ENCODE measurements at regions not wholly inside any gene's neighbourhood (a gene's known extent, or its start where the extent isn't known, plus 50 kb on each side); places are given as distances from the start of the nearest gene placed in this dataset.
A peak's percentile ranks its signal among the peaks of the same experiment; 100 is the strongest.

GRCh38 chr17:77667478-77667877 is 291.0 kb upstream of the TNRC6C start:
- H3K27me3 ChIP-seq (ENCODE audit: insufficient read depth, low read depth), result no peaks in the 10 kb centered on the region
- H3K27ac ChIP-seq, result peak overlapping the region; percentile 82
- H3K36me3 ChIP-seq (ENCODE audit: insufficient read depth), result no peaks in the 10 kb centered on the region
- no peak; the same call in 1 of the 2 replicates for TF ChIP-seq CTCF (conservative IDR thresholded peaks at IDR 0.05; ENCODE audit: low read depth, low read length)
- peaks cover 36% of the 10 kb centered on the region for H3K4me1 ChIP-seq (ENCODE audit: low read depth, poor library complexity, severe bottlenecking)
- H3K4me3 ChIP-seq (IDR thresholded peaks at IDR 0.05; ENCODE audit: insufficient read depth, low read depth, low read length), result no peak overlapping the region
- H2AFZ ChIP-seq (ENCODE audit: low read depth), result peak overlapping the region; percentile 87
- peak overlapping the region; percentile 54 for H3K9ac ChIP-seq
- no peaks in the 10 kb centered on the region for H4K20me1 ChIP-seq (ENCODE audit: insufficient read depth)
- H3K79me2 ChIP-seq (ENCODE audit: insufficient read depth, low read depth), result no peaks in the 10 kb centered on the region
- H3K4me2 ChIP-seq, result peak overlapping the region; percentile 69

GRCh38 chr17:77668518-77668917 is 290.0 kb upstream of the TNRC6C start:
- H3K9ac ChIP-seq, result no peak overlapping the region
- no peak overlapping the region for H3K4me3 ChIP-seq (IDR thresholded peaks at IDR 0.05; ENCODE audit: insufficient read depth, low read depth, low read length)
- no peaks in the 10 kb centered on the region for H3K27me3 ChIP-seq (ENCODE audit: insufficient read depth, low read depth)
- H3K4me1 ChIP-seq (ENCODE audit: low read depth, poor library complexity, severe bottlenecking), result peaks cover 36% of the 10 kb centered on the region
- TF ChIP-seq CTCF (conservative IDR thresholded peaks at IDR 0.05; ENCODE audit: low read depth, low read length), result no peak
- no peaks in the 10 kb centered on the region for H4K20me1 ChIP-seq (ENCODE audit: insufficient read depth)
- no peaks in the 10 kb centered on the region for H3K79me2 ChIP-seq (ENCODE audit: insufficient read depth, low read depth)
- H3K36me3 ChIP-seq (ENCODE audit: insufficient read depth), result no peaks in the 10 kb centered on the region
- H2AFZ ChIP-seq (ENCODE audit: low read depth), result no peak overlapping the region
- H3K4me2 ChIP-seq, result 0 out of 2 replicates have a peak overlapping the region, but pooled peaks have one; percentile 69
- peak overlapping the region; percentile 82; the same call in 1 of the 2 replicates for H3K27ac ChIP-seq

- Histone ChIP-seq H3K27ac (no peak overlapping the region), H3K9ac (no peak overlapping the region), H4K20me1 (ENCODE audit: insufficient read depth) (no peaks in the 10 kb centered on the region), H3K4me3 (IDR thresholded peaks at IDR 0.05; ENCODE audit: insufficient read depth, low read depth, low read length) (no peak overlapping the region), H2AFZ (ENCODE audit: low read depth) (no peak overlapping the region), H3K79me2 (ENCODE audit: insufficient read depth, low read depth) (no peaks in the 10 kb centered on the region), H3K27me3 (ENCODE audit: insufficient read depth, low read depth) (no peaks in the 10 kb centered on the region), H3K36me3 (ENCODE audit: insufficient read depth) (no peaks in the 10 kb centered on the region), H3K4me2 (no peak overlapping the region), H3K4me1 (ENCODE audit: low read depth, poor library complexity, severe bottlenecking) (peaks cover 36% of the 10 kb centered on the region)
- no peak for TF ChIP-seq CTCF (conservative IDR thresholded peaks at IDR 0.05; ENCODE audit: low read depth, low read length)
Measured at GRCh38 chr17:77670173-77670572, 288.3 kb upstream of the TNRC6C start.

GRCh38 chr17:77674358-77674757 is 284.1 kb upstream of the TNRC6C start:
- H3K27ac ChIP-seq, result no peak overlapping the region
- no peaks in the 10 kb centered on the region for H3K36me3 ChIP-seq (ENCODE audit: insufficient read depth)
- H3K4me3 ChIP-seq (IDR thresholded peaks at IDR 0.05; ENCODE audit: insufficient read depth, low read depth, low read length), result no peak overlapping the region
- no peaks in the 10 kb centered on the region for H3K79me2 ChIP-seq (ENCODE audit: insufficient read depth, low read depth)
- H3K27me3 ChIP-seq (ENCODE audit: insufficient read depth, low read depth), result no peaks in the 10 kb centered on the region
- H3K9ac ChIP-seq, result no peak overlapping the region
- H2AFZ ChIP-seq (ENCODE audit: low read depth), result no peak overlapping the region
- H3K4me2 ChIP-seq, result no peak overlapping the region
- no peaks in the 10 kb centered on the region for H3K4me1 ChIP-seq (ENCODE audit: low read depth, poor library complexity, severe bottlenecking)
- H4K20me1 ChIP-seq (ENCODE audit: insufficient read depth), result no peaks in the 10 kb centered on the region
- no peak for TF ChIP-seq CTCF (conservative IDR thresholded peaks at IDR 0.05; ENCODE audit: low read depth, low read length)
